B cell (primary cell): ENCODE measurements at regions not wholly inside any gene's neighbourhood (a gene's known extent, or its start where the extent isn't known, plus 50 kb on each side); places are given as distances from the start of the nearest gene placed in this dataset.

Experiments used
- ATAC-seq: fragments of 200-7000 bp; cut with Tn5 transposase; one replicate; pipeline ENCODE4 v1.10.0; 2021; ENCODE audit warnings: low read depth, mild to moderate bottlenecking, moderate number of reproducible peaks, moderate library complexity
- CTCF ChIA-PET: fragments of 350-600 bp; sonication (Branson Sonifier 250); formaldehyde crosslinking; loops from one replicate; lab custom pipeline; 2021; ENCODE audit warnings: antibody characterized with exemption, inconsistent platforms; lab: Charles Lee
- POLR2A ChIA-PET: fragments of 350-600 bp; sonication (Branson Sonifier 250); formaldehyde crosslinking; loops from one replicate; lab custom pipeline; 2021; ENCODE audit warnings: antibody characterized with exemption; lab: Charles Lee
- DNase-seq: peaks from one replicate; pipeline ENCODE4 v3.0.0; 2013
- H2AFZ ChIP-seq: 2 replicates; pipeline ENCODE4 v1.6.1; 2012; ENCODE audit warnings: mild to moderate bottlenecking, low read depth, low read length; ENCODE audit not compliant: insufficient read depth, poor library complexity, severe bottlenecking
- H3K27ac ChIP-seq, 2 donors: 1 replicate in 1 of 2; 2 replicates in 1 of 2; pipeline ENCODE4 v1.5.1; 2012 to 2013; ENCODE audit warnings: low read length in 2 of 2, mild to moderate bottlenecking in 2 of 2, moderate library complexity in 1 of 2
- H3K27me3 ChIP-seq, 4 experiments: fragments of 200-600 bp in 1 of 4; sonication (generic) in 1 of 4; replicated peaks in 1 of 4; 1 replicate in 2 of 4; 2 replicates in 2 of 4; pipeline versions ENCODE4 v1.6.1 to v1.7.0; 2013 to 2016; ENCODE audit warnings: low read length in 3 of 4, mild to moderate bottlenecking in 2 of 4, mixed read lengths in 1 of 4, moderate library complexity in 1 of 4; ENCODE audit not compliant: insufficient read depth in 4 of 4, control insufficient read depth in 3 of 4; ENCODE audit errors: control extremely low read depth in 1 of 4
- H3K36me3 ChIP-seq, 2 experiments: replicated peaks in 1 of 2; 1 replicate in 1 of 2; 2 replicates in 1 of 2; pipeline versions ENCODE4 v1.6.1 to v1.7.1; 2013; ENCODE audit warnings: low read length in 1 of 2; ENCODE audit not compliant: insufficient read depth in 2 of 2, control insufficient read depth in 1 of 2; ENCODE audit errors: control extremely low read depth in 1 of 2, extremely low read depth in 1 of 2
- H3K4me1 ChIP-seq, 2 donors: fragments of 200-600 bp in 1 of 2; sonication (generic) in 1 of 2; 1 replicate in 1 of 2; 2 replicates in 1 of 2; pipeline versions ENCODE4 v1.5.1 to v1.6.1; 2013 to 2017; ENCODE audit warnings: low read length in 2 of 2; ENCODE audit not compliant: control insufficient read depth in 2 of 2, insufficient read depth in 2 of 2
- H3K4me2 ChIP-seq: replicated peaks from 2 replicates; pipeline ENCODE3; 2012; ENCODE audit warnings: mild to moderate bottlenecking, low read depth, low read length; ENCODE audit not compliant: poor library complexity, severe bottlenecking
- H3K4me3 ChIP-seq, 5 experiments: fragments of 200-600 bp in 1 of 5; sonication (generic) in 1 of 5; 1 replicate in 3 of 5; 2 replicates in 2 of 5; pipeline versions ENCODE4 v1.5.1 to v1.7.0; 2011 to 2016; ENCODE audit warnings: low read length in 4 of 5, mild to moderate bottlenecking in 4 of 5, low read depth in 2 of 5, control low read depth in 1 of 5, moderate library complexity in 1 of 5; ENCODE audit not compliant: insufficient read depth in 1 of 5; ENCODE audit errors: control extremely low read depth in 1 of 5, extremely low read depth in 1 of 5
- H3K79me2 ChIP-seq: fragments of 200-600 bp; sonication (generic); one replicate; pipeline ENCODE4 v1.6.0; 2016; ENCODE audit warnings: low read length; ENCODE audit not compliant: control insufficient read depth, insufficient read depth
- H3K9ac ChIP-seq: fragments of 200-600 bp; sonication (generic); 2 replicates; pipeline ENCODE4 v1.6.1; 2017; ENCODE audit warnings: mild to moderate bottlenecking, low read length, moderate library complexity
- H3K9me3 ChIP-seq, 3 donors: one replicate each; pipeline versions ENCODE4 v1.6.1 to v1.7.1; 2013; ENCODE audit warnings: low read length in 2 of 3; ENCODE audit not compliant: control insufficient read depth in 2 of 3, insufficient read depth in 1 of 3; ENCODE audit errors: control extremely low read depth in 1 of 3
- H4K20me1 ChIP-seq: 2 replicates; pipeline ENCODE4 v1.6.0; 2012; ENCODE audit warnings: mild to moderate bottlenecking, low read length; ENCODE audit not compliant: insufficient read depth, control insufficient read depth, poor library complexity, severe bottlenecking
- H3K27ac Mint-ChIP-seq: one replicate; pipeline ENCODE4 v1.8.0; 2021; ENCODE audit warnings: mixed read lengths
- H3K27me3 Mint-ChIP-seq: one replicate; pipeline ENCODE4 v1.8.0; 2021; ENCODE audit warnings: mixed read lengths
- H3K4me1 Mint-ChIP-seq: one replicate; pipeline ENCODE4 v1.8.0; 2021; ENCODE audit warnings: mixed read lengths
- H3K4me3 Mint-ChIP-seq: one replicate; pipeline ENCODE4 v1.8.0; 2021; ENCODE audit warnings: mixed read lengths
- H3K9me3 Mint-ChIP-seq: one replicate; pipeline ENCODE4 v1.8.0; 2022; ENCODE audit warnings: mixed read lengths; ENCODE audit not compliant: insufficient read depth
- EZH2 ChIP-seq: IDR thresholded peaks from 2 replicates; pipeline ENCODE4 v1.6.1; 2012; ENCODE audit warnings: borderline replicate concordance, low read depth, mild to moderate bottlenecking, moderate library complexity, low read length; ENCODE audit not compliant: insufficient read depth, poor library complexity, severe bottlenecking
- WGBS: methylation state at CpG from one replicate; pipeline ENCODE4 v1.1.5; 2013; ENCODE audit warnings: missing lambda C conversion rate; ENCODE audit not compliant: insufficient coverage; 5-methylcytosine and 5-hydroxymethylcytosine counted together
- intact Hi-C: fragments of 100-400 bp; cut with micrococcal nuclease; formaldehyde crosslinking; loops from one replicate; pipeline ENCODE4 v1.10.0; 2022
- TF ChIP-seq, protein P1 (sequence below): fragments of 200-600 bp; IDR thresholded peaks from one replicate; pipeline ENCODE4 v1.8.0; 2022; ENCODE audit warnings: antibody characterized with exemption, mild to moderate bottlenecking

DNA sequence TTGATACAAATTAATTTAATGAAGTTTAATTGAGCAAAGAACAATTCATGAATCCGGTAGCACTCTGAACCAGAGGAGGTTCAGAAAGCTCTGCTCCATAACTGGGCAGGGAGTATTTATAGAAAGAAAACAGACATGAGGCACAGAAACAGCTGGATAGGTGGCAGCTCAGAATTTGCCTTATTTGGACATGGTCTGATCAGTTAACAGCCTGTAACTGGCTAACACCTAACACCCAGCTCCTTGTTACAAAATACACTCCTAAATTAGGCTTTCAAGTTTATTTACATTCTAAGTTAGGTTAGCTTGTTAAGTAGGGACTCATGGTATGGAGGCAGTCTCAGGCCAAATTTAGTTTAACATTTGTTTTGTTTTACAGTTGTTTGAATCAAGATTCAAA is 67.8 kb upstream of the TMCC3 start:
- no peak overlapping the region for H3K4me3 ChIP-seq
- no peak for TF ChIP-seq EZH2
- TF ChIP-seq, protein P1, sequence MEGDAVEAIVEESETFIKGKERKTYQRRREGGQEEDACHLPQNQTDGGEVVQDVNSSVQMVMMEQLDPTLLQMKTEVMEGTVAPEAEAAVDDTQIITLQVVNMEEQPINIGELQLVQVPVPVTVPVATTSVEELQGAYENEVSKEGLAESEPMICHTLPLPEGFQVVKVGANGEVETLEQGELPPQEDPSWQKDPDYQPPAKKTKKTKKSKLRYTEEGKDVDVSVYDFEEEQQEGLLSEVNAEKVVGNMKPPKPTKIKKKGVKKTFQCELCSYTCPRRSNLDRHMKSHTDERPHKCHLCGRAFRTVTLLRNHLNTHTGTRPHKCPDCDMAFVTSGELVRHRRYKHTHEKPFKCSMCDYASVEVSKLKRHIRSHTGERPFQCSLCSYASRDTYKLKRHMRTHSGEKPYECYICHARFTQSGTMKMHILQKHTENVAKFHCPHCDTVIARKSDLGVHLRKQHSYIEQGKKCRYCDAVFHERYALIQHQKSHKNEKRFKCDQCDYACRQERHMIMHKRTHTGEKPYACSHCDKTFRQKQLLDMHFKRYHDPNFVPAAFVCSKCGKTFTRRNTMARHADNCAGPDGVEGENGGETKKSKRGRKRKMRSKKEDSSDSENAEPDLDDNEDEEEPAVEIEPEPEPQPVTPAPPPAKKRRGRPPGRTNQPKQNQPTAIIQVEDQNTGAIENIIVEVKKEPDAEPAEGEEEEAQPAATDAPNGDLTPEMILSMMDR = no peak
- no peak overlapping the region for H3K9ac ChIP-seq
- peaks cover 38% of the 10 kb centered on the region for H3K79me2 ChIP-seq
- H3K9me3 Mint-ChIP-seq = no peaks in the 10 kb centered on the region
- no peaks in the 10 kb centered on the region for H3K9me3 ChIP-seq
- H3K4me2 ChIP-seq = no peak overlapping the region
- intact Hi-C loops = loop anchor here (5.0 kb wide), 1 partner anchor 41 kb away; no protein-coding TSS in a partner anchor
- H3K36me3 ChIP-seq = no peaks in the 10 kb centered on the region
- ChIA-PET POLR2A (no interaction called here), CTCF (interaction anchor here (0.7 to 4.3 kb wide), 3 partner anchors 8 to 355 kb away, joined by 3 to 21 read pairs (median 3); partner anchors contain the start of gene NR2C1)
- peaks cover 34% of the 10 kb centered on the region for H3K4me1 Mint-ChIP-seq
- H2AFZ ChIP-seq = no peak overlapping the region
- no peak for ATAC-seq
- no peak overlapping the region for H3K4me3 Mint-ChIP-seq
- peaks cover 21 to 33% of the 10 kb centered on the region in 2 donors for H3K4me1 ChIP-seq
- no peak for DNase-seq
- H3K27me3 ChIP-seq = peaks cover 0 to 3% (median 0%) of the 10 kb centered on the region in 4 experiments
- peaks cover 72% of the 10 kb centered on the region for H4K20me1 ChIP-seq
- no peaks in the 10 kb centered on the region for H3K27me3 Mint-ChIP-seq
- H3K27ac ChIP-seq = no peak overlapping the region
- no CpG with 5 or more reads among the region's 1 CpG for WGBS
- no peak overlapping the region for H3K27ac Mint-ChIP-seq

- WGBS = no CpG with 5 or more reads among the region's 1 CpG
- Histone ChIP-seq H3K4me1 (peaks cover 16 to 30% of the 10 kb centered on the region in 2 donors), H4K20me1 (peaks cover 72% of the 10 kb centered on the region), H3K9me3 (no peaks in the 10 kb centered on the region), H2AFZ (no peak overlapping the region), H3K4me3 (no peak overlapping the region), H3K36me3 (no peaks in the 10 kb centered on the region), H3K9ac (no peak overlapping the region), H3K4me2 (no peak overlapping the region), H3K27ac (no peak overlapping the region), H3K79me2 (peaks cover 37% of the 10 kb centered on the region), H3K27me3 (peaks cover 0 to 3% (median 0%) of the 10 kb centered on the region in 4 experiments)
- POLR2A ChIA-PET = no interaction called here
- DNase-seq (no peak), ATAC-seq (no peak)
- Mint-ChIP-seq H3K4me1 (peaks cover 30% of the 10 kb centered on the region), H3K27me3 (no peaks in the 10 kb centered on the region), H3K9me3 (no peaks in the 10 kb centered on the region), H3K27ac (no peak overlapping the region), H3K4me3 (no peak overlapping the region)
- TF ChIP-seq EZH2 = no peak
- TF ChIP-seq, protein P1 = no peak
- CTCF ChIA-PET = interaction anchor here (0.7 to 4.3 kb wide), 4 partner anchors 7 to 356 kb away, joined by 3 to 21 read pairs (median 4); partner anchors contain the start of gene NR2C1
- intact Hi-C loops = loop anchor here (5.0 kb wide), 1 partner anchor 40 kb away; no protein-coding TSS in a partner anchor
These were observed 67.3 kb upstream of the TMCC3 start for GRCh38 chr12:94717656-94718055.
